Motor neuron (in vitro differentiated cells): ENCODE measurements at regions not wholly inside any gene's neighbourhood (a gene's known extent, or its start where the extent isn't known, plus 50 kb on each side); places are given as distances from the start of the nearest gene placed in this dataset.
A peak's percentile ranks its signal among the peaks of the same experiment; 100 is the strongest.

ENCODE experiments used
- ATAC-seq, 8 experiments: fragments of 200-7000 bp; cut with Tn5 transposase; replicated peaks in 6 of 8; 2 replicates each; pipeline ENCODE4 v1.8.0; 2021; ENCODE audit warnings: mild to moderate bottlenecking in 8 of 8, moderate library complexity in 8 of 8
- H3K27ac ChIP-seq, 2 donors: fragments of 250-450 bp; sonication (Bioruptor Pico); 2 replicates each; pipeline ENCODE4 v1.9.0; 2021; ENCODE audit warnings: antibody characterized with exemption in 2 of 2, mild to moderate bottlenecking in 2 of 2, moderate library complexity in 1 of 2
- H3K4me1 ChIP-seq, 2 donors: fragments of 250-450 bp; sonication (Bioruptor Pico); replicated peaks in 1 of 2; 2 replicates each; pipeline ENCODE4 v1.6.1; 2021; ENCODE audit warnings: antibody characterized with exemption in 2 of 2, mild to moderate bottlenecking in 2 of 2, moderate library complexity in 1 of 2
- H3K4me3 ChIP-seq, 5 donors: fragments of 250-450 bp; sonication (Bioruptor Pico); 2 replicates each; pipeline ENCODE4 v1.9.0; 2021; ENCODE audit warnings: antibody characterized with exemption in 5 of 5, mild to moderate bottlenecking in 5 of 5, moderate library complexity in 4 of 5
- WGBS, 10 experiments: fragments of 450-650 bp; shearing (Covaris generic); methylation state at CpG; one replicate each; pipeline ENCODE4 v1.0.0; 2022; 5-methylcytosine and 5-hydroxymethylcytosine counted together
- in situ Hi-C, 9 experiments: fragments of 400-800 bp; cut with MboI; loops; one replicate each; pipeline ENCODE4 v1.15.0; 2021; ENCODE audit warnings: low sequenced_read_pairs in 9 of 9, low pct_unique_long_range_greater_than_20kb in 2 of 9; ENCODE audit not compliant: unreplicated experiment in 9 of 9

GRCh38 chr2:198991431-198991830 lies 466.3 kb downstream of the SATB2 start:
- in situ Hi-C loops, result no loop called here
- ATAC-seq, result no peak
- Histone ChIP-seq H3K27ac (no peak overlapping the region), H3K4me1 (no peaks in the 10 kb centered on the region), H3K4me3 (no peak overlapping the region)
- 50 to 100% (median 100%) methylated on average over 2 of the region's 2 CpGs for WGBS, 10 experiments

GRCh38 chr2:198975779-198976178 lies 482.0 kb downstream of the SATB2 start:
- Histone ChIP-seq H3K4me3 (no peak overlapping the region), H3K27ac (no peak overlapping the region), H3K4me1 (no peaks in the 10 kb centered on the region)
- no peak for ATAC-seq
- in situ Hi-C loops, result no loop called here

GRCh38 chr2:198973785-198974184 lies 484.0 kb downstream of the SATB2 start:
- H3K4me1 ChIP-seq, result no peaks in the 10 kb centered on the region
- no peak overlapping the region for H3K27ac ChIP-seq
- no peak for ATAC-seq
- WGBS, 10 experiments, result 100% methylated on average over 1 of the region's 2 CpGs; no CpG with 5 or more reads in 8 of the 10 experiments
- in situ Hi-C loops, result no loop called here
- no peak overlapping the region for H3K4me3 ChIP-seq

- Histone ChIP-seq H3K27ac (no peak overlapping the region), H3K4me3 (no peak overlapping the region), H3K4me1 (no peaks in the 10 kb centered on the region)
- in situ Hi-C loops, result no loop called here
- peak in 3 of 8 experiments; percentile 91 to 96 (median 95) for ATAC-seq
- 100% methylated on average over 1 of the region's 3 CpGs; no CpG with 5 or more reads in 7 of the 10 experiments for WGBS, 10 experiments
These were observed 484.6 kb downstream of the SATB2 start for GRCh38 chr2:198973181-198973580.

- ATAC-seq, result no peak
- WGBS, 10 experiments, result 90 to 100% (median 100%) methylated on average over 1 to 2 of the region's 2 CpGs; no CpG with 5 or more reads in 3 of the 10 experiments
- Histone ChIP-seq H3K4me3 (no peak overlapping the region), H3K4me1 (no peaks in the 10 kb centered on the region), H3K27ac (no peak overlapping the region)
- in situ Hi-C loops, result no loop called here
These were observed 489.2 kb downstream of the SATB2 start for GRCh38 chr2:198968545-198968944.

- H3K4me1 ChIP-seq, result no peaks in the 10 kb centered on the region
- H3K27ac ChIP-seq, result no peak overlapping the region
- ATAC-seq, result no peak
- no peak overlapping the region for H3K4me3 ChIP-seq
- in situ Hi-C loops, result no loop called here
These were observed 491.5 kb downstream of the SATB2 start for GRCh38 chr2:198966269-198966668.

- no peak overlapping the region for H3K27ac ChIP-seq
- ATAC-seq, result peak in 1 of 8 experiments; percentile 54
- in situ Hi-C loops, result no loop called here
- H3K4me3 ChIP-seq, result no peak overlapping the region
- no peaks in the 10 kb centered on the region for H3K4me1 ChIP-seq
These were observed 496.2 kb downstream of the SATB2 start for GRCh38 chr2:198961547-198961946.

- Histone ChIP-seq H3K27ac (no peak overlapping the region), H3K4me1 (no peaks in the 10 kb centered on the region), H3K4me3 (no peak overlapping the region)
- in situ Hi-C loops, result no loop called here
- 0 to 100% (median 82%) methylated on average over 1 of the region's 1 CpG; no CpG with 5 or more reads in 2 of the 10 experiments for WGBS, 10 experiments
- peak in 3 of 8 experiments; percentile 26 to 65 (median 56) for ATAC-seq
These were observed 500.6 kb downstream of the SATB2 start for GRCh38 chr2:198957181-198957580.

GRCh38 chr2:198953328-198953727 lies 504.4 kb downstream of the SATB2 start:
- no peak overlapping the region for H3K4me3 ChIP-seq
- in situ Hi-C loops, result no loop called here
- H3K27ac ChIP-seq, result no peak overlapping the region
- H3K4me1 ChIP-seq, result no peaks in the 10 kb centered on the region
- no peak for ATAC-seq

- peak in 3 of 8 experiments; percentile 49 to 87 (median 56) for ATAC-seq
- in situ Hi-C loops, result no loop called here
- no peaks in the 10 kb centered on the region for H3K4me1 ChIP-seq
- no peak overlapping the region for H3K27ac ChIP-seq
- no peak overlapping the region for H3K4me3 ChIP-seq
These were observed 506.9 kb downstream of the SATB2 start for GRCh38 chr2:198950803-198951202.

GRCh38 chr2:198945496-198945895 lies 512.2 kb downstream of the SATB2 start:
- no peak for ATAC-seq
- WGBS, 10 experiments, result 58 to 100% (median 77%) methylated on average over 1 to 3 of the region's 3 CpGs; no CpG with 5 or more reads in 3 of the 10 experiments
- no peaks in the 10 kb centered on the region for H3K4me1 ChIP-seq
- in situ Hi-C loops, result loop anchor here in 1 of 9 experiments (25.0 kb wide), 1 partner anchor 517 kb away; the partner anchor contains the start of gene SATB2
- H3K4me3 ChIP-seq, result no peak overlapping the region
- H3K27ac ChIP-seq, result no peak overlapping the region

GRCh38 chr2:198930170-198930569 lies 527.6 kb downstream of the SATB2 start:
- in situ Hi-C loops, result loop anchor here in 1 of 9 experiments (25.0 kb wide), 1 partner anchor 532 kb away; the partner anchor contains the start of gene SATB2

GRCh38 chr2:198928026-198928425 lies 529.7 kb downstream of the SATB2 start:
- WGBS, 10 experiments, result 0 to 80% (median 50%) methylated on average over 1 to 2 of the region's 3 CpGs; no CpG with 5 or more reads in 1 of the 10 experiments
- in situ Hi-C loops, result loop anchor here in 1 of 9 experiments (25.0 kb wide), 1 partner anchor 534 kb away; the partner anchor contains the start of gene SATB2
- no peak overlapping the region for H3K4me3 ChIP-seq
- no peaks in the 10 kb centered on the region for H3K4me1 ChIP-seq
- ATAC-seq, result no peak
- H3K27ac ChIP-seq, result no peak overlapping the region

More at GRCh38 chr2:198930170-198930569, 527.6 kb downstream of the SATB2 start:
- Histone ChIP-seq H3K4me1 (no peaks in the 10 kb centered on the region), H3K27ac (no peak overlapping the region), H3K4me3 (no peak overlapping the region)
- ATAC-seq, result peak in 2 of 8 experiments; percentile 26 to 36

GRCh38 chr2:198917926-198918720 lies 539.6 kb downstream of the SATB2 start:
- 54 to 100% (median 87%) methylated on average over 1 to 3 of the region's 3 CpGs; no CpG with 5 or more reads in 2 of the 10 experiments for WGBS, 10 experiments
- no peak overlapping the region for H3K27ac ChIP-seq
- no peak for ATAC-seq
- H3K4me3 ChIP-seq, result no peak overlapping the region
- in situ Hi-C loops, result no loop called here
- H3K4me1 ChIP-seq, result peaks cover 6 to 8% of the 10 kb centered on the region in 2 donors
